GM19023 (cell line): ENCODE measurements at regions not wholly inside any gene's neighbourhood (a gene's known extent, or its start where the extent isn't known, plus 50 kb on each side); places are given as distances from the start of the nearest gene placed in this dataset.
"Not testable (repeated sequence)": the region's sequence is repeated elsewhere in the genome, so short reads cannot be mapped to it uniquely, and the experiment has no call there.

Source experiments
- ATAC-seq: cut with Tn5 transposase; IDR thresholded peaks from one replicate; pipeline ENCODE4 v1.9.1; 2021; ENCODE audit warnings: mild to moderate bottlenecking, moderate library complexity; ENCODE audit not compliant: unreplicated experiment

GRCh38 chr7:106354822-106355221, 70.0 kb upstream of the NAMPT start:
- ATAC-seq: no peak

GRCh38 chr7:106353944-106354343, 69.2 kb upstream of the NAMPT start:
- no peak for ATAC-seq

- ATAC-seq: no peak
Observed at GRCh38 chr7:106348231-106348630, 63.4 kb upstream of the NAMPT start.

- ATAC-seq: no peak
Observed at GRCh38 chr7:106347229-106347833, 62.5 kb upstream of the NAMPT start.

GRCh38 chr7:106346678-106347217, 62.0 kb upstream of the NAMPT start:
- peak; percentile 90 for ATAC-seq

GRCh38 chr7:106346167-106346677, 61.4 kb upstream of the NAMPT start:
- ATAC-seq: no peak

- ATAC-seq: no peak
Observed at GRCh38 chr7:106345421-106346166, 60.8 kb upstream of the NAMPT start.

- no peak for ATAC-seq
Observed at GRCh38 chr7:106344861-106345260, 60.1 kb upstream of the NAMPT start.

GRCh38 chr7:106344211-106344610, 59.4 kb upstream of the NAMPT start:
- ATAC-seq: no peak

GRCh38 chr7:106342049-106342448, 57.3 kb upstream of the NAMPT start:
- ATAC-seq: not testable (repeated sequence)

- not testable (repeated sequence) for ATAC-seq
Observed at GRCh38 chr7:106340247-106340596, 55.4 kb upstream of the NAMPT start.

- ATAC-seq: no peak
Observed at GRCh38 chr7:106339513-106340246, 54.9 kb upstream of the NAMPT start.

GRCh38 chr7:106337754-106338153, 53.0 kb upstream of the NAMPT start:
- no peak for ATAC-seq

- ATAC-seq: no peak
Observed at GRCh38 chr7:106335814-106336213, 51.0 kb upstream of the NAMPT start.
